HPDE6-E6E7 (cell line): ENCODE measurements at regions not wholly inside any gene's neighbourhood (a gene's known extent, or its start where the extent isn't known, plus 50 kb on each side); places are given as distances from the start of the nearest gene placed in this dataset.
"Not testable (repeated sequence)": the region's sequence is repeated elsewhere in the genome, so short reads cannot be mapped to it uniquely, and the experiment has no call there.

ENCODE experiments used
- DNase-seq: peaks from one replicate; pipeline ENCODE4 v3.0.0; 2011; ENCODE audit warnings: missing footprints; ENCODE audit errors: extremely low spot score

DNA sequence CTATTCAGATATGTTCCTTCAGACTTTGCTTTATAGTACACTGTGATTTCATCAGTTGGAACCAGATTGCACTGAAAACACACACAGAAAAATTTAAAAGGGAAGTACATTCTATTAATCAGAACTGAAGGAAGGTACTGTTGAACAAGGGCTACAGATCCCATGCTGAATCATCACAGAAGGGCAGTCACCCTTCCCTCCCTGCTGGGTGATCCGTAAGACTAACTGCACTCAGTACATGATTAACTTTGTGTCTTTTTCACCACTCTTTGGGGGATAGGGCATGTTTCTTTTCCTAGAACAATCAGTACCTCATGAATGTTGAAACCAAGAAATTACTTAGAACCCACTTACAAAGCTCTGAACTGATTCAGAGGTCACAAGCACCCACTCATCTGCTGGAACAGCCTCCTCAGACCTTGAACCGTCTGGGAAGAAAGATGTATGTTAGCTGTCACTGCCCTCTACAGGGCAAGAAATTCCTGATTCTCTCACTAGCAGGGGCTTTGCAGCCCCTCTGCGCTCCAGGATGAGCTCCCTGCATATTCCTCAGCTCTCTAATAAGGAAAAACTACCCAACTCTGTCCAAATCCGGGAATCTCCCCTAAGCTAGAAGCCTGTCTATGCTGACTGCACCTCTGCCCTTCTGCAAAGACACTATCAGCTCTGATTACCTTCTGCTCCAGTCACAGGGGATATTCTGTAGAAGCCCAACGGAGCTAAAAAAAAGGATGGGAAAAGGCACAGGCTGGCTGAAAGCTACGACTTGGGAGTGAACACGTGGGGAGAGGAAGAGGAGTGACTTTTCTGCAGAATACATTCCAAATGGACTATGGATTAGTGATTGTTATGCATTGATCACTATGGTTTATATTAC is 51.0 kb downstream of the IARS1 start:
- DNase-seq = no peak

- DNase-seq = no peak
Measured at GRCh38 chr9:92236915-92237314, 56.6 kb downstream of the IARS1 start.

DNA sequence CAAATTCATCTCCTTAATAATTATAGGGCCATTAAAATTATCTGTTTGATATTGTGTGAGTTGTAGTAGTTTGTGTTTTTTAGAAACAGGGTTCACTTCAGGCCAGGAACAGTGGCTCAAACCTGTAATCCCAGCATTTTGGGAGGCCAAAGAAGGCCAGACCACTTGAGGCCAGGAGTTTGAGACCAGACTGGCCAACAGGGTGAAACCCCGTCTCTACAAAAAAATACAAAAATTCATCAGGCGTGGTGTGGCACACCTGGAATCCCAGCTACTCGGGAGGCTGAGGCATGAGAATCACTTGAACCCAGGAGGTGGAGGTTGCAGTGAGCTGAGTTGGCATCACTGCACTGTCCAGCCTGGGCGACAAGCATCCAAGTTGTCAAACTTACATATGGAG is 57.0 kb downstream of the IARS1 start:
- no peak for DNase-seq

- DNase-seq = no peak
Measured at GRCh38 chr9:92234514-92234913, 59.0 kb downstream of the IARS1 start.

DNA sequence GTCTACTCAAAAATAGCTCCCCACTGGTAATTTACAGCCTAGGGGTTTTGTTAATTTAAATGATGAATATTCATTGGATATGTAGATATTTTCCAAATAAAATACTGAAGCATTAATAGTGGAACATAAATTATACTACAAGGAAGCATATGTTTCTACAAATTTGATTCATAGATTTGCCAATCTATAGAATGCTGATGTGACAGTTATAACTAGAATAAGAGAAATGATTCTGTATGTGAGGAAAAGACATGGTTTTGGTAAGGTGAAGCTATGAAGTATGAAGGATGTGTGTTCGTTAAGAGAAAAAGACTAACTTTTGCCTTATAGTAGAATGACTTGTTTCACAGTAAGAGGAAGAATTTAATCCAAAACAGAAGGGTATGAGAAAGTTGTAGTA is 61.3 kb downstream of the IARS1 start:
- DNase-seq = no peak

GRCh38 chr9:92228628-92229027 is 64.9 kb downstream of the IARS1 start:
- DNase-seq = no peak

- no peak for DNase-seq
Measured at GRCh38 chr9:92224177-92224576, 69.3 kb downstream of the IARS1 start.

GRCh38 chr9:92223758-92224157 is 69.7 kb downstream of the IARS1 start:
- no peak for DNase-seq

DNA sequence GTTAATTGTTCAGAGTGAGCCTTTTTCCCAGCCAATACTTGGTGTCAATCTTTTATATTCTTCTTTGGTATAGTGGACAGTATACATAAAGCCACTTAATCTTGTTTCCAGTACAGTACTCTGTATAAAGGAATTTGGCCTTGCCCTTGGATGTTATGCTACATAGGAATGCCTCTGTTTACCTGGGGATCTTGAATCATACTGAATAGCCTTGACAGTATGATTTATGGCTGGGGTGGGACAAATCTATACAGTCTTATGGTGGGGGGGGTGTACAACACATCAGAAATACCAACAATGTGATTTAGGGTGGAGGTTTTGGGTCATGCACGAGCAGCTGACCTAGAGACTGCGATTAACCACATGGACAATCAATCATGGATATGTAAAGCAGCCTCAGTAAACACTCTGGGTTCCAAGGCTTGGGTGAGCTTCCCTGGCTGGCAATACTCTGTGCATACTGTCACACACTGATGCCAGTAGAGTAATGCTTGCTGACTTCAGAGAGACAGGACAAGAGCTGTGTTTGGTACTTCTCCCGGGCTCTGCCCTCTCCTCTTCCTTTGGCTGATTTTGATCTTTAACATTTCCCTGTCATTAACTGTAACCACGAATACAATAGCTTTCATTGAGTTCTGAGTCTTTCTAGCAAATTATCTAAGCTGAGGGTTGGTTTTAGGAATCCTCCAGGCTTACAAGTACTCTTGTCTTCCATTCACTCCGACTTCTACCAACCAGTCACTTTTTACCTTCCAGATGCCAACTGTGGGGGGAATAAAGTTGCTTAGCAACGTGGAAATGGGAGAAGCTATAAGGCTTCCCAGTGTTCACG is 84.6 kb downstream of the IARS1 start:
- no peak for DNase-seq

DNA sequence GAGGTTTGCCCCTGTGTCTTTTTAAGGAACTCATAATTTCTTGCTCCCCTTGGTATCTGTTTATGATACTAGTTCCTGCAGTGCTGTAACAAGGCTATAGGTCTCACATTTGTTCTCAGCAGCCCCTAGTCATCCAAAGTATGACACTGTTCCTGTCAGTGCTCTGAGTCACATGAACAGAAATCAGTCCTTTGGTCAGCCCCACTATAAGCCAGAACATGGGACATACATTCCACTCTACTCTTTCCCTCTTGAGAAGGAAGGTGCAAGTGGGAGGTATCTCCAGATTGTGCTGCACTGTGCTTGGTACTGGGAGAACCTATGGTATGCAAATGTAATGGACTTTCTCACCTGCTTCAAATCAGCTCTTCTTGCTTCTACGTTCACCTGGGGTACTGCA is 87.0 kb downstream of the IARS1 start:
- DNase-seq = no peak

DNA sequence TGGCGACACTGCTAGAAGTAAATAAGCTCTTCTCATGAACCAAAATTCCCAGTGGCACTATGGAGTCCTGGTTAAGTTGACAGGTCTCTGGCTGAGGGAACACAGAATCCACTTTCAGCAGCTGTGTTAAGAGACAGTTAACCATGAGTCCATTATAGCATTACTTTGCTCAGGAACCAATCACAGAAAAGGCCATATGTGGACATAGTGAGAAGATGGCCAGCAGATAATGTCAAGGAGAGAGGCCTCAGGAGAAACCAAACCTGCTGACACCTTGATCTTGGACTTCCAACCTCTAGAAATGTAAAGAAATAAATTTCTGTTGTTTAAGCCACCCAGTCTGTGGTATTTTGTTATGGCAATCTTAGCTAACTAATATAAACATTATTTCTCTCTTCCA is 88.7 kb upstream of the SPTLC1 start:
- DNase-seq = not testable (repeated sequence)

DNA sequence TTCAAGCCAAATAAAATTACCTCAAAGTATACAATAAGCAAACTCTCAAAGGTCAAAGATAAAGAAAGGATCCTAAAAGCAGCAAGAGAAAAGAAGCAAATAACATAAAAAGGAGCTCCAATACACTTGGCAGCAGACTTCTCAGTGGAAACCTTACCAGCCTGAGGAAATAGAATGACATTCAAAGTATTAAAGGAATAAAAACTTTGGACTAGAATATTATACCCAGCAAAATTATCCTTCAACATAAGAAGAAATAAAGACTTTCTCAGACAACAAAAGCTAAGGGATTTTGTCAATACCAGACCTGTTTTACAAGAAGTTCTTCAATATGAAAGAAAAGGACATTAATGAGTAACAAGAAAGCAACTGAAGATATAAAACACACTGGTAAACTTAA is 83.0 kb upstream of the SPTLC1 start:
- DNase-seq = not testable (repeated sequence)

DNA sequence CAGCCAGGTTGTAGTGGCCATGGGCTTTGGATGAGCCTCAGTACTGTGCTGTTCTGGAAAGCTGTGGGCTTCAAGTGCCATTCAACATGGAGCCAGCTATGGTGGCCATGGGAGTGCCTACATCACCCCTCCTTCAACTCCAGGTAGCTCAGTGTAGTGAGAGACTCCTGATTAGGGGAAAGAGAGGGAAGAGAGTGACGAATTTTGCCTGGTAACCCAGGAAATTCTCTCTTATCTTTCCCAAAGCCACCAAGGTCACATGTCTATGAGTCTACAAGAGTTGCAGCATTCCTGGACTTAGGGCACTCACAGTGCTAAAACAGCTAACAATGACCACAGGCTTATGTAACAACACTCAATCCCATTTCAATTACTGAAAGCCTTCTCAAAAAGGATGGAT is 81.7 kb upstream of the SPTLC1 start:
- no peak for DNase-seq

DNA sequence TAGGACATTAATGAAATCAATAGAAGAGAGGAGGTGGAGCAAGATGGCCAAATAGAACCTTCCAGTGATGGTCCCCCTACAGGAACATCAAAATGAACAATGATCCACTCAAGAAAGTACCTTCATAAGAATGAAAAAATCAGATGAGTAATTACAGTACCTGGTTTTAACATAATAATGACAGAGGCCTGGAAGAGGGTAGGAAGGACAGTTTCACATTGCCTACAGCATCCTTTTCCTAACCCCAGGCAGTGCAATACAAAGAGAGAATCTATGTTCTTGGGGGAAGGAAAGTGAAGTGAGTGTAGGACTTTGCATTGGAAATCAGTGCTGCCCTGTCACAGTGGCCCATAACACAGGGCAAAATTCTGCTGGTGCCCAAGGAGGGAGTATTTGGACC is 81.2 kb upstream of the SPTLC1 start:
- DNase-seq = no peak

GRCh38 chr9:92191801-92192200 is 76.6 kb upstream of the SPTLC1 start:
- DNase-seq = peak; percentile 22

DNA sequence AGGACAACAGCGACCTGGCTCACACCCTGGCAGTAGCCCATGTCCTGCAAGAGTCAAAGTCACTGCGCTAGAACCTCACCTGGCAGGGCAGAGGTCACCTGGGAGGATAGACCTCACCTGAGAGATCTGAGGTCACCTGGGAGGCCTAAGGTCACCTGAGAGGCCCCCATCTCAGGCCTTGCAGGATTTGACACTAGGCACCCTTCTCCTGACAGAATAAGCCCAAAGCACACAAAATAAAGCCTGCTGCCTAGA is 75.2 kb upstream of the SPTLC1 start:
- no peak for DNase-seq

DNA sequence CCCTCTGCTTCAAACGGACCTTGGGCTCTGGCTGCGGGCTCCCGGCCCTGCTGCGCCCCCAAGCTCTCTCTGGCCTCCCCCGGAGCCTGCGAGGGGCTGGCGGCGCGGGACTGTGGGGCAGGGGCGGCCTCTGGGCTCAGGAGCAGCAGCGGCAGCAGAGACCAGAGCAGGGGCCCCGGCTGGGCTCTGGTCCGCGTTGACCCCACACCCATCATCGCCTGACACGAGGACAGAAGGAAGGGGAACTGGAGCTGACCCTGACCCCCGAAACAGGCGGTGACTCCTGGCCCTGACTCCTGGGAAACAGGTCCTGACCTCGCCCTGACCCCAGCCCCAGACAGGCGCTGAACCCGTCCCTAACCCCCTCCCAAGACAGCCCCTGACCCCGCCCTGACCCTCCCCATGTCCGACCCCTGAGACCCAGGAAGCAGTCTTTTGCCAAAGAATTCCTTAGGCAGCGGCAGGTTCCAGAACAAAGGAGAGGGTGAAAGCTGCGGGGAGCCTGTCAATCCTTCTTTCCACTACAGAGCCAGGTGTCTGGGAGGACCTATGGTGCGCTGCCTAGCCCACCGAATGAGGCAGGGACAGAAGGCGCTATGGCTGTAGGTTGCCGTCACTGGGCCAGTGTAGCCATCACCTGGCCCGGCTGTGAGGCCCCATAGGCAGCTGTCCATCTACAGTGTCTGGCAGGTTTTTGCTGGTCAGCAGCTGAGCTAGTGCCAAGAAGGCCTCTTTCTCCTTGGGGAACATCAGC is 74.7 kb upstream of the SPTLC1 start:
- DNase-seq = no peak

- DNase-seq = no peak
Measured at GRCh38 chr9:92188969-92189781, 74.0 kb upstream of the SPTLC1 start.

DNA sequence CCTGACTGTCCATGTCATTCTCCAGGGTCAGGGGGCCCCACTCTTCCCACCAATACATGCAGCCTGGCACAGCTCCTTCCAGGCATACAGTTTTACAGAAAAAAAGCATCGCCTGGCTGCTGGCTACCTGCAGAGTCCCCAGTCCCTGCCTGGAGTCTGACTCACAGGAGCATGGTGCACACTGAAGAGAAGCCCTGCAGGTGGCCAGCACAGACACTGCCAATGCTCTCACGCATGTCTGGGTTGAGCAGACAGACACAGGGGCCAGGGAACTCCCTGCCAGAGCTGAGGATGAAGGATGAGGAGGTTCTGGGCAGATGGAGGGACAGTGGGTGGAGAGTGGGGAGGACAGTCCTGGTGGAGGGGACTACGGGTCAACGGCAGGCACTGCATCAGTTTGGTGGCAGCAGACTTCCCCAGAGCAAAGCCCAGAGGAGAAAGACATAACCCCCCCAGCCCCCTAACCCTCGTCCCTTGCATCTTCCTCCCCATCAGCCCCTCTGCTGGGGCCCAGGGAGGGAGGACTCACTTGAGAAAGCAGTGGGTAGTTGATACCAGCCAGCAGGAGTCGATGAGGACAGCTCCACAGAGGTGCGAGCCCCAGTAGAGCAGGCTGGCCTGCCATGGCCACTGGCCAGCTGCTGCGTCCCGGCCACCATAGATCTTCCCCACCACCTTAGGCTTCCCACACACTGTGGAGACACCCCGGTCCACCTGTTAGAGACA is 72.9 kb upstream of the SPTLC1 start:
- no peak for DNase-seq

DNA sequence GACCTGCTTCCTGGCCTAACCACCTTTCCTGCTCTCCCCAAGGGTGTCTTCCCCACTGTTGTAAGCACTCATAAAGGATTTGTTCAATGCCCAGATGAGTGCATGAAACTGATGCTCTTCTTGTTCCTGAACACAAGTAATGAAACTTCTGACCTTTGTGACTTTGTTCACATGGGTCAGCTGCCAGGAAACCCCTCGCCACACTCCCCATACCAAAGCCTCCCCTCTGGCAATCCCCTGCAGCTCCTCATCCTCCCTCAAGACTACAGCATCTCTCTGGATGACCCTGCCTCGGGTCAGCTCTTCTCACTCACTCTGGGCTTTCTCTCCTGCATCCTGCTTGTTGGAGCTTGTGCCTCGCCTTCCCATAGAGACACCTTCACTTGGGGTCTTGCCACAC is 72.2 kb upstream of the SPTLC1 start:
- no peak for DNase-seq

- no peak for DNase-seq
Measured at GRCh38 chr9:92186631-92187030, 71.4 kb upstream of the SPTLC1 start.
